Fibroblast of lung (primary cell): ENCODE measurements at regions not wholly inside any gene's neighbourhood (a gene's known extent, or its start where the extent isn't known, plus 50 kb on each side); places are given as distances from the start of the nearest gene placed in this dataset.

Experiments
- EZH2 ChIP-seq: IDR thresholded peaks from 2 replicates; pipeline ENCODE4 v1.5.1; 2012; ENCODE audit warnings: low read length, control low read depth, mild to moderate bottlenecking; ENCODE audit errors: missing control alignments
- TF ChIP-seq, protein P1 (sequence below), 2 donors: IDR thresholded peaks in 1 of 2; conservative IDR thresholded peaks in 1 of 2; 1 replicate in 1 of 2; 2 replicates in 1 of 2; pipeline ENCODE4 v1.5.1; 2011 to 2012; ENCODE audit warnings: low read length in 2 of 2, control low read depth in 1 of 2, inconsistent platforms in 1 of 2, low read depth in 1 of 2, mild to moderate bottlenecking in 1 of 2

DNA sequence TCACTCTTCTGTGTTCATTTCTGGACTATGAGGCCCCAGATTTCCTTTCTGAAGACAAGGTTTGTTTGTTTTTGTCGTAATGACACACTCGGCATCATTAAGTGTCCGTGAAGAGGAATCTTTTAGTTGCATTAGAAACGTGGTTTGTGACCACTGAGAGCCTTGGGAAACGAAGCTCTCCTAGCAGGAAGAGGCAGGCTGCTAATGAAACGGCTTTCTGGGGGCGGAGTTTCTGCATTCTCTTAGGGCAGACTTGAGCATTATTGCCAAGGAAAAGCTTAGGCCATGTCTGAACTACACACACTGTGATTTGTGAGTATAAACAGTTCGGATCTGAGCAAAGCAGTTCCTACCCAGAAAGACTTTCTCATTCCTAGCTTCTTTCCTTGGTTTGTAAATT lies 64.0 kb downstream of the SOX3 start:
- no peak for TF ChIP-seq EZH2
- TF ChIP-seq, protein P1, sequence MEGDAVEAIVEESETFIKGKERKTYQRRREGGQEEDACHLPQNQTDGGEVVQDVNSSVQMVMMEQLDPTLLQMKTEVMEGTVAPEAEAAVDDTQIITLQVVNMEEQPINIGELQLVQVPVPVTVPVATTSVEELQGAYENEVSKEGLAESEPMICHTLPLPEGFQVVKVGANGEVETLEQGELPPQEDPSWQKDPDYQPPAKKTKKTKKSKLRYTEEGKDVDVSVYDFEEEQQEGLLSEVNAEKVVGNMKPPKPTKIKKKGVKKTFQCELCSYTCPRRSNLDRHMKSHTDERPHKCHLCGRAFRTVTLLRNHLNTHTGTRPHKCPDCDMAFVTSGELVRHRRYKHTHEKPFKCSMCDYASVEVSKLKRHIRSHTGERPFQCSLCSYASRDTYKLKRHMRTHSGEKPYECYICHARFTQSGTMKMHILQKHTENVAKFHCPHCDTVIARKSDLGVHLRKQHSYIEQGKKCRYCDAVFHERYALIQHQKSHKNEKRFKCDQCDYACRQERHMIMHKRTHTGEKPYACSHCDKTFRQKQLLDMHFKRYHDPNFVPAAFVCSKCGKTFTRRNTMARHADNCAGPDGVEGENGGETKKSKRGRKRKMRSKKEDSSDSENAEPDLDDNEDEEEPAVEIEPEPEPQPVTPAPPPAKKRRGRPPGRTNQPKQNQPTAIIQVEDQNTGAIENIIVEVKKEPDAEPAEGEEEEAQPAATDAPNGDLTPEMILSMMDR (conservative IDR thresholded peaks at IDR 0.05 in 1 of 2, IDR thresholded peaks at IDR 0.05 in 1 of 2; ENCODE audit: low read depth in 1 of 2, low read length in 2 of 2), result no peak
